GM19397 (cell line): ENCODE measurements at regions not wholly inside any gene's neighbourhood (a gene's known extent, or its start where the extent isn't known, plus 50 kb on each side); places are given as distances from the start of the nearest gene placed in this dataset.
"Not testable (repeated sequence)": the region's sequence is repeated elsewhere in the genome, so short reads cannot be mapped to it uniquely, and the experiment has no call there.

ENCODE experiments used
- ATAC-seq: cut with Tn5 transposase; IDR thresholded peaks from one replicate; pipeline ENCODE4 v1.9.1; 2021; ENCODE audit warnings: mild to moderate bottlenecking, moderate library complexity; ENCODE audit not compliant: unreplicated experiment

GRCh38 chr1:221602830-221603229 is 139.1 kb downstream of the DUSP10 start:
- ATAC-seq = no peak

- ATAC-seq = not testable (repeated sequence)
Measured at GRCh38 chr1:221604390-221604789, 137.5 kb downstream of the DUSP10 start.

GRCh38 chr1:221604948-221605347 is 136.9 kb downstream of the DUSP10 start:
- ATAC-seq = no peak

- ATAC-seq = no peak
Measured at GRCh38 chr1:221605569-221605968, 136.3 kb downstream of the DUSP10 start.

- ATAC-seq = no peak
Measured at GRCh38 chr1:221606256-221606655, 135.6 kb downstream of the DUSP10 start.

GRCh38 chr1:221608835-221609320 is 133.0 kb downstream of the DUSP10 start:
- ATAC-seq = no peak

- no peak for ATAC-seq
Measured at GRCh38 chr1:221611656-221612046, 130.2 kb downstream of the DUSP10 start.

- no peak for ATAC-seq
Measured at GRCh38 chr1:221612047-221612777, 129.7 kb downstream of the DUSP10 start.

GRCh38 chr1:221620437-221621384 is 121.2 kb downstream of the DUSP10 start:
- no peak for ATAC-seq

GRCh38 chr1:221621683-221622082 is 120.2 kb downstream of the DUSP10 start:
- ATAC-seq = no peak

GRCh38 chr1:221622389-221622788 is 119.5 kb downstream of the DUSP10 start:
- ATAC-seq = no peak

- no peak for ATAC-seq
Measured at GRCh38 chr1:221625026-221625425, 116.9 kb downstream of the DUSP10 start.

- ATAC-seq = no peak
Measured at GRCh38 chr1:221626041-221626440, 115.8 kb downstream of the DUSP10 start.

GRCh38 chr1:221630236-221630635 is 111.7 kb downstream of the DUSP10 start:
- ATAC-seq = no peak

- no peak for ATAC-seq
Measured at GRCh38 chr1:221631556-221631955, 110.3 kb downstream of the DUSP10 start.

GRCh38 chr1:221632072-221632471 is 109.8 kb downstream of the DUSP10 start:
- no peak for ATAC-seq

- no peak for ATAC-seq
Measured at GRCh38 chr1:221633841-221634409, 108.0 kb downstream of the DUSP10 start.

- no peak for ATAC-seq
Measured at GRCh38 chr1:221634606-221635005, 107.3 kb downstream of the DUSP10 start.

GRCh38 chr1:221635305-221635704 is 106.6 kb downstream of the DUSP10 start:
- no peak for ATAC-seq

GRCh38 chr1:221636096-221636495 is 105.8 kb downstream of the DUSP10 start:
- ATAC-seq = no peak

GRCh38 chr1:221636967-221637366 is 104.9 kb downstream of the DUSP10 start:
- ATAC-seq = no peak
